HG03565 (cell line): ENCODE measurements at regions not wholly inside any gene's neighbourhood (a gene's known extent, or its start where the extent isn't known, plus 50 kb on each side); places are given as distances from the start of the nearest gene placed in this dataset.

Source experiments
- ATAC-seq: cut with Tn5 transposase; IDR thresholded peaks from one replicate; pipeline ENCODE4 v1.9.1; 2021; ENCODE audit warnings: mild to moderate bottlenecking, moderate library complexity; ENCODE audit not compliant: unreplicated experiment

GRCh38 chr13:63948045-63948444 is 2532.4 kb upstream of the PCDH20 start:
- ATAC-seq, result no peak

GRCh38 chr13:63944911-63945310 is 2529.3 kb upstream of the PCDH20 start:
- ATAC-seq, result no peak

- no peak for ATAC-seq
Observed at GRCh38 chr13:63942372-63942771, 2526.7 kb upstream of the PCDH20 start.

- ATAC-seq, result no peak
Observed at GRCh38 chr13:63938851-63939250, 2523.2 kb upstream of the PCDH20 start.

GRCh38 chr13:63910511-63910910 is 2494.9 kb upstream of the PCDH20 start:
- no peak for ATAC-seq

GRCh38 chr13:63909726-63910375 is 2494.2 kb upstream of the PCDH20 start:
- ATAC-seq, result no peak

GRCh38 chr13:63902141-63902540 is 2486.5 kb upstream of the PCDH20 start:
- ATAC-seq, result no peak

- ATAC-seq, result no peak
Observed at GRCh38 chr13:63901630-63902029, 2486.0 kb upstream of the PCDH20 start.

GRCh38 chr13:63900406-63900805 is 2484.8 kb upstream of the PCDH20 start:
- ATAC-seq, result no peak

GRCh38 chr13:63896321-63896720 is 2480.7 kb upstream of the PCDH20 start:
- no peak for ATAC-seq

- ATAC-seq, result no peak
Observed at GRCh38 chr13:63882052-63882451, 2466.4 kb upstream of the PCDH20 start.

GRCh38 chr13:63880705-63881104 is 2465.1 kb upstream of the PCDH20 start:
- no peak for ATAC-seq

GRCh38 chr13:63873936-63874335 is 2458.3 kb upstream of the PCDH20 start:
- no peak for ATAC-seq

- no peak for ATAC-seq
Observed at GRCh38 chr13:63864171-63864902, 2448.7 kb upstream of the PCDH20 start.

GRCh38 chr13:63855457-63856118 is 2439.9 kb upstream of the PCDH20 start:
- no peak for ATAC-seq

- no peak for ATAC-seq
Observed at GRCh38 chr13:63853816-63854215, 2438.2 kb upstream of the PCDH20 start.

- no peak for ATAC-seq
Observed at GRCh38 chr13:63851526-63851925, 2435.9 kb upstream of the PCDH20 start.

GRCh38 chr13:63843766-63844699 is 2428.4 kb upstream of the PCDH20 start:
- ATAC-seq, result no peak

GRCh38 chr13:63842102-63842501 is 2426.5 kb upstream of the PCDH20 start:
- ATAC-seq, result no peak

GRCh38 chr13:63840551-63841421 is 2425.1 kb upstream of the PCDH20 start:
- no peak for ATAC-seq
